A549 (cell line): ENCODE measurements at regions not wholly inside any gene's neighbourhood (a gene's known extent, or its start where the extent isn't known, plus 50 kb on each side); places are given as distances from the start of the nearest gene placed in this dataset.

Source experiments
- ATAC-seq, 2 experiments: fragments of 200-7000 bp in 1 of 2; fragments of >200 bp in 1 of 2; cut with Nextera tagmentation in 1 of 2; cut with Tn5 transposase in 1 of 2; 3 replicates each; pipeline versions ENCODE4 v1.8.0 to v1.9.1; 2018 to 2020; ENCODE audit warnings: mild to moderate bottlenecking in 1 of 2, moderate library complexity in 1 of 2
- CTCF ChIA-PET: fragments of 300-600 bp; sonication (Branson Sonifier 250); formaldehyde crosslinking; extraction: SDS; loops from one replicate; lab custom pipeline; 2021; ENCODE audit warnings: antibody characterized with exemption, inconsistent platforms; lab: Yijun Ruan, JAX
- POLR2A ChIA-PET: fragments of 350-600 bp; formaldehyde crosslinking; extraction: SDS; loops from one replicate; lab custom pipeline; 2021; ENCODE audit warnings: antibody characterized with exemption, inconsistent platforms; lab: Yijun Ruan, JAX
- DNase-seq, 2 experiments: peaks; one replicate each; pipeline versions ENCODE4 v3.0.0 to v3.0.0-alpha.2; 2011 to 2016; ENCODE audit warnings: low read depth in 1 of 2, low spot score in 1 of 2
- FAIRE-seq: peaks from 2 replicates; lab custom pipeline; 2011; peaks lifted over from hg19 to GRCh38; lab: Jason Lieb, UNC
- H3K27ac ChIP-seq, 2 experiments: fragments of >200 bp; sonication (Bioruptor Twin); formaldehyde crosslinking; 3 replicates each; pipeline ENCODE4 v1.5.1; 2016 to 2017
- H3K4me1 ChIP-seq: fragments of >200 bp; sonication (Bioruptor Twin); formaldehyde crosslinking; 3 replicates; pipeline ENCODE4 v1.6.1; 2016
- H3K4me2 ChIP-seq: fragments of >200 bp; sonication (Bioruptor Twin); formaldehyde crosslinking; 3 replicates; pipeline ENCODE4 v1.6.1; 2016
- H3K4me3 ChIP-seq: fragments of >200 bp; sonication (Bioruptor Twin); formaldehyde crosslinking; 3 replicates; pipeline ENCODE4 v1.5.1; 2016
- H3K9me3 ChIP-seq: fragments of >200 bp; sonication (Bioruptor Twin); formaldehyde crosslinking; 3 replicates; pipeline ENCODE4 v1.6.1; 2016
- CHD2 ChIP-seq: fragments of 150-350 bp; IDR thresholded peaks from 2 replicates; pipeline ENCODE4 v1.6.1; 2014; ENCODE audit warnings: low read length; ENCODE audit not compliant: partially characterized antibody
- FOSL2 ChIP-seq, 2 experiments: fragments of 450-650 bp in 1 of 2; fragments of >200 bp in 1 of 2; sonication (Bioruptor Twin) in 1 of 2; formaldehyde crosslinking; IDR thresholded peaks; 2 replicates each; pipeline versions ENCODE4 v1.5.0 to v1.6.1; 2016 to 2020; ENCODE audit warnings: mild to moderate bottlenecking in 1 of 2, moderate library complexity in 1 of 2
- JUN ChIP-seq, 2 experiments: fragments of >200 bp; sonication (Bioruptor Twin); formaldehyde crosslinking; IDR thresholded peaks; 2 replicates in 1 of 2; 3 replicates in 1 of 2; pipeline ENCODE4 v1.6.1; 2016 to 2017
- JUNB ChIP-seq: fragments of >200 bp; sonication (Bioruptor Twin); formaldehyde crosslinking; IDR thresholded peaks from 2 replicates; pipeline ENCODE4 v1.6.1; 2016
- KDM5A ChIP-seq: fragments of 200-600 bp; sonication (generic); IDR thresholded peaks from 2 replicates; pipeline ENCODE4 v1.6.1; 2016; ENCODE audit warnings: antibody characterized with exemption, mild to moderate bottlenecking
- MYC ChIP-seq: IDR thresholded peaks from 2 replicates; pipeline ENCODE4 v1.6.1; 2012; ENCODE audit warnings: mild to moderate bottlenecking, inconsistent platforms, low read length, improper control_type of control experiment, borderline replicate concordance
- TFCP2L1 ChIP-seq: fragments of 250-450 bp; sonication (Bioruptor Pico); IDR thresholded peaks from 2 replicates; pipeline ENCODE4 v1.5.0; 2021; ENCODE audit warnings: mild to moderate bottlenecking
- ZSCAN20 ChIP-seq: fragments of 250-450 bp; sonication (Bioruptor Pico); IDR thresholded peaks from 2 replicates; pipeline ENCODE4 v1.8.0; 2022; ENCODE audit warnings: mild to moderate bottlenecking, moderate library complexity
- WGBS: methylation state at CpG from one replicate; pipeline ENCODE4 v1.1.6; 2017; ENCODE audit errors: missing lambda C conversion rate; 5-methylcytosine and 5-hydroxymethylcytosine counted together
- TF ChIP-seq, protein P1 (sequence below): IDR thresholded peaks from 2 replicates; pipeline ENCODE4 v1.6.1; 2012
- TF ChIP-seq, protein P2 (sequence below): IDR thresholded peaks from 2 replicates; pipeline ENCODE4 v1.6.1; 2012; ENCODE audit warnings: low read depth, borderline replicate concordance
- TF ChIP-seq, protein P3 (sequence below): fragments of >200 bp; sonication (Bioruptor Twin); formaldehyde crosslinking; IDR thresholded peaks from 3 replicates; pipeline ENCODE4 v1.5.1; 2016
- TF ChIP-seq, protein P4 (sequence below): fragments of >200 bp; sonication (Bioruptor Twin); formaldehyde crosslinking; IDR thresholded peaks from 3 replicates; pipeline ENCODE4 v1.6.1; 2016
- TF ChIP-seq, protein P5 (sequence below): fragments of 450-650 bp; IDR thresholded peaks from 2 replicates; pipeline ENCODE4 v1.6.1; 2014; ENCODE audit warnings: antibody characterized with exemption

DNA sequence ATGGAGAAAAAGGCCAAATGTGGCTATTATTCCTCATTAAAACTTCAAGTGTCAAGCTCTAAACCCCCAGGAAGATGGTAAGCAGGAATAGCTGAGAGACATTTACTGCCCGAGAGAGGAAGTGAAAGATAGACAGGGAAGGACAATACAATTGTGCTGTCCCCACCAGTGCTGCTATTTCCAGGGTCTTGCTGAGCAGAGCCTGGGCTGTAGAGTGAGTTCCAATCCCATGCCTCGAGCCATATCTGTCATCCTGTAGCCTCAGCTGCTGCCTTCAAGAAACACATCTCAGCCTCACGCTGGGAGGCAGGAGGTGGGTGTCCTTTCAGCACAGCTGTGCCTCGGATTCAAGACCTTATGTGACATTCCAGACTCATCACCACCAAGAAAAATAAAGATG, 114.0 kb downstream of the RPAP3 start (continued):
- no peak for TF ChIP-seq JUN (IDR thresholded peaks at IDR 0.05)

DNA sequence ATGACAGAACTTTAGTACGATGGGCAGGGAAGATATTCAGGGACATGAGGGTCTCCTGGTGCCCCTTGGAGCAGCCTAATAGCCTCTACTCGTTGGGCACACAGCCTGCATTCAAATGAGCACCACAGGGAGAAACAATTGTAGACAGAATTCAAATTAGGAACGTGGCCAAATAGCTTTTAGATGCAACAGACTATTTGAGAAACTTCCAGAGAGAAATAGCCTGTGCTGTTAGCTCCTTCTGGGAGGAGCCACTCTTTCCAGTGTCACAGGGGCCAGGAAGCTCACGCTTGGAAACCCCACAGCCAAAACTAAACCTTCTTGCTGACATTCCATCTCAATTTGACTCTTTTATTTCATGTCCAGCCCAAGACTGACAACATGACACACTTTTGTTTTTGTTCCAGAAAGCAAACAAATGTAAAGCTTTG, 114.5 kb downstream of the RPAP3 start:
- FAIRE-seq, result peak; percentile 32

DNA sequence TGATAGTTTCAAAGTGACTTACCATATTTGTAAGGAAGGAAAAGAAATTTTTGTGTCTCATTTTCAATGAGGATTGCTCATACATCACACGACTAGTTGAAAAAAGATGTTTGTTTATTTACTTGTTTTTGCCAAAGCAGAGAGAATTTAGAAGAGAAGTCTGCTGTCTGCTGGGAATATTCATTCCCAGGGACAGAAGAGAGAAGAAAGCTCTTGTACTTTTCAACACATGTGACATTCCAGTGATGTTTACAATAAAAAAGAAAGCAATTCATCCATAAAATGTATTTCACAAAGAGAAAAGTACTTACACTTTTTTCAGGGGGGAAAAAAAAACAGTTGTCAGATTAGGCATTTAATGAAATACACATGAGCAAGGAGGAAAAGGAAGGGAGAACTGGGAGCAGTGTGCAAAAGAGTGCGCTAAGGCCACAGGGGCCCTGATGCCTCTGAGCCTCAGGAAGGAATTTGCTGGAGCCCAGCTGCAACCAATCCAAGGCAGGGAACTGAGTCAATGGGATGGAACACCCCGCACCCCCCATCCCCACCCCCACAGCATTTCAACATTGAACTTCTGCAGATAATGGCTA, 115.0 kb downstream of the RPAP3 start:
- TF ChIP-seq CHD2, result no peak
- TF ChIP-seq, protein P1, sequence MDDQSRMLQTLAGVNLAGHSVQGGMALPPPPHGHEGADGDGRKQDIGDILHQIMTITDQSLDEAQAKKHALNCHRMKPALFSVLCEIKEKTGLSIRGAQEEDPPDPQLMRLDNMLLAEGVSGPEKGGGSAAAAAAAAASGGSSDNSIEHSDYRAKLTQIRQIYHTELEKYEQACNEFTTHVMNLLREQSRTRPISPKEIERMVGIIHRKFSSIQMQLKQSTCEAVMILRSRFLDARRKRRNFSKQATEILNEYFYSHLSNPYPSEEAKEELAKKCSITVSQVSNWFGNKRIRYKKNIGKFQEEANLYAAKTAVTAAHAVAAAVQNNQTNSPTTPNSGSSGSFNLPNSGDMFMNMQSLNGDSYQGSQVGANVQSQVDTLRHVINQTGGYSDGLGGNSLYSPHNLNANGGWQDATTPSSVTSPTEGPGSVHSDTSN, result no peak
- TF ChIP-seq, protein P2, sequence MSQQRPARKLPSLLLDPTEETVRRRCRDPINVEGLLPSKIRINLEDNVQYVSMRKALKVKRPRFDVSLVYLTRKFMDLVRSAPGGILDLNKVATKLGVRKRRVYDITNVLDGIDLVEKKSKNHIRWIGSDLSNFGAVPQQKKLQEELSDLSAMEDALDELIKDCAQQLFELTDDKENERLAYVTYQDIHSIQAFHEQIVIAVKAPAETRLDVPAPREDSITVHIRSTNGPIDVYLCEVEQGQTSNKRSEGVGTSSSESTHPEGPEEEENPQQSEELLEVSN, result no peak
- H3K4me3 ChIP-seq, result no peak overlapping the region
- H3K4me2 ChIP-seq, result no peak overlapping the region
- POLR2A ChIA-PET, result interaction anchor here (0.7 kb wide), 1 partner anchor 1865 kb away, joined by 3 read pairs; no protein-coding TSS in a partner anchor
- H3K4me1 ChIP-seq, result no peaks in the 10 kb centered on the region
- H3K9me3 ChIP-seq, result no peaks in the 10 kb centered on the region
- no peak overlapping the region for H3K27ac ChIP-seq
- no peak for ATAC-seq
- WGBS, result 55% methylated on average over 3 of the region's 3 CpGs
- CTCF ChIA-PET, result interaction anchor here (1.1 to 2.3 kb wide), 2 partner anchors 11 to 12 kb away, joined by 4 to 6 read pairs; no protein-coding TSS in a partner anchor
- DNase-seq, result no peak
- no peak for FAIRE-seq

More for the DNA sequence above, 114.5 kb downstream of the RPAP3 start:
- DNase-seq (no peak), ATAC-seq (no peak)
- Histone ChIP-seq H3K27ac (no peak overlapping the region), H3K4me3 (no peak overlapping the region), H3K4me1 (no peaks in the 10 kb centered on the region), H3K9me3 (no peaks in the 10 kb centered on the region), H3K4me2 (no peak overlapping the region)
- POLR2A ChIA-PET, result no interaction called here
- WGBS, result 41% methylated on average over 4 of the region's 4 CpGs
- CTCF ChIA-PET, result interaction anchor here (0.5 to 2.3 kb wide), 3 partner anchors 11 to 129 kb away, joined by 3 to 6 read pairs (median 4); no protein-coding TSS in a partner anchor
- TF ChIP-seq JUNB, result no peak
- no peak for TF ChIP-seq FOSL2 (IDR thresholded peaks at IDR 0.05)
- no peak for TF ChIP-seq FOSL2 (CRISPR knock-in tag; IDR thresholded peaks at IDR 0.05)
- no peak for TF ChIP-seq MYC
- TF ChIP-seq, protein P1, result no peak
- TF ChIP-seq, protein P3, sequence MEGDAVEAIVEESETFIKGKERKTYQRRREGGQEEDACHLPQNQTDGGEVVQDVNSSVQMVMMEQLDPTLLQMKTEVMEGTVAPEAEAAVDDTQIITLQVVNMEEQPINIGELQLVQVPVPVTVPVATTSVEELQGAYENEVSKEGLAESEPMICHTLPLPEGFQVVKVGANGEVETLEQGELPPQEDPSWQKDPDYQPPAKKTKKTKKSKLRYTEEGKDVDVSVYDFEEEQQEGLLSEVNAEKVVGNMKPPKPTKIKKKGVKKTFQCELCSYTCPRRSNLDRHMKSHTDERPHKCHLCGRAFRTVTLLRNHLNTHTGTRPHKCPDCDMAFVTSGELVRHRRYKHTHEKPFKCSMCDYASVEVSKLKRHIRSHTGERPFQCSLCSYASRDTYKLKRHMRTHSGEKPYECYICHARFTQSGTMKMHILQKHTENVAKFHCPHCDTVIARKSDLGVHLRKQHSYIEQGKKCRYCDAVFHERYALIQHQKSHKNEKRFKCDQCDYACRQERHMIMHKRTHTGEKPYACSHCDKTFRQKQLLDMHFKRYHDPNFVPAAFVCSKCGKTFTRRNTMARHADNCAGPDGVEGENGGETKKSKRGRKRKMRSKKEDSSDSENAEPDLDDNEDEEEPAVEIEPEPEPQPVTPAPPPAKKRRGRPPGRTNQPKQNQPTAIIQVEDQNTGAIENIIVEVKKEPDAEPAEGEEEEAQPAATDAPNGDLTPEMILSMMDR, result no peak
- TF ChIP-seq TFCP2L1, result no peak
- TF ChIP-seq, protein P4, sequence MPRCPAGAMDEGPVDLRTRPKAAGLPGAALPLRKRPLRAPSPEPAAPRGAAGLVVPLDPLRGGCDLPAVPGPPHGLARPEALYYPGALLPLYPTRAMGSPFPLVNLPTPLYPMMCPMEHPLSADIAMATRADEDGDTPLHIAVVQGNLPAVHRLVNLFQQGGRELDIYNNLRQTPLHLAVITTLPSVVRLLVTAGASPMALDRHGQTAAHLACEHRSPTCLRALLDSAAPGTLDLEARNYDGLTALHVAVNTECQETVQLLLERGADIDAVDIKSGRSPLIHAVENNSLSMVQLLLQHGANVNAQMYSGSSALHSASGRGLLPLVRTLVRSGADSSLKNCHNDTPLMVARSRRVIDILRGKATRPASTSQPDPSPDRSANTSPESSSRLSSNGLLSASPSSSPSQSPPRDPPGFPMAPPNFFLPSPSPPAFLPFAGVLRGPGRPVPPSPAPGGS, result no peak
- no peak for TF ChIP-seq ZSCAN20 (CRISPR knock-in tag)
- TF ChIP-seq JUN (IDR thresholded peaks at IDR 0.05), result no peak
- TF ChIP-seq, protein P5, sequence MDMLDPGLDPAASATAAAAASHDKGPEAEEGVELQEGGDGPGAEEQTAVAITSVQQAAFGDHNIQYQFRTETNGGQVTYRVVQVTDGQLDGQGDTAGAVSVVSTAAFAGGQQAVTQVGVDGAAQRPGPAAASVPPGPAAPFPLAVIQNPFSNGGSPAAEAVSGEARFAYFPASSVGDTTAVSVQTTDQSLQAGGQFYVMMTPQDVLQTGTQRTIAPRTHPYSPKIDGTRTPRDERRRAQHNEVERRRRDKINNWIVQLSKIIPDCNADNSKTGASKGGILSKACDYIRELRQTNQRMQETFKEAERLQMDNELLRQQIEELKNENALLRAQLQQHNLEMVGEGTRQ, result no peak
- no peak for TF ChIP-seq KDM5A
